GM12878 (cell line): ENCODE measurements at regions not wholly inside any gene's neighbourhood (a gene's known extent, or its start where the extent isn't known, plus 50 kb on each side); places are given as distances from the start of the nearest gene placed in this dataset.

Experiments
- ATAC-seq: fragments of 200-7000 bp; cut with Tn5 transposase; 3 replicates; pipeline ENCODE4 v1.9.1; 2020; ENCODE audit warnings: mild to moderate bottlenecking, moderate library complexity
- BruUV-seq: library from RNA; stranded (reverse); fragments of 400-500 nt; replicated peaks from 2 replicates; lab custom pipeline; 2021; lab: Mats Ljungman, UMichigan
- CTCF ChIA-PET: fragments of 300-600 bp; sonication (Branson Sonifier 250); formaldehyde crosslinking; extraction: SDS; loops from one replicate; lab custom pipeline; 2021; ENCODE audit warnings: inconsistent platforms; lab: Yijun Ruan, JAX
- POLR2A ChIA-PET: fragments of 350-600 bp; formaldehyde crosslinking; extraction: SDS; loops from one replicate; lab custom pipeline; 2021; ENCODE audit warnings: inconsistent platforms; lab: Charles Lee
- RAD21 ChIA-PET: fragments of 300-600 bp; sonication (Branson Sonifier 250); formaldehyde crosslinking; loops from one replicate; lab custom pipeline; 2023; ENCODE audit warnings: antibody characterized with exemption; ENCODE audit not compliant: unreplicated experiment; lab: Charles Lee
- SMC1A ChIA-PET: fragments of 300-600 bp; sonication (Branson Sonifier 250); formaldehyde crosslinking; loops from one replicate; lab custom pipeline; 2023; ENCODE audit not compliant: unreplicated experiment, uncharacterized antibody; lab: Charles Lee
- DNase-seq: peaks from one replicate; pipeline ENCODE4 v3.0.0-alpha.2; 2011; ENCODE audit warnings: low read depth, low spot score
- FAIRE-seq: peaks from 3 replicates; lab custom pipeline; 2011; peaks lifted over from hg19 to GRCh38; lab: Jason Lieb, UNC
- H2AFZ ChIP-seq: 2 replicates; pipeline ENCODE4 v1.6.0; 2011; ENCODE audit warnings: low read depth, low read length, control low read depth; ENCODE audit not compliant: control insufficient read depth
- H3K27ac ChIP-seq: 2 replicates; pipeline ENCODE4 v1.5.1; 2011; ENCODE audit warnings: control low read depth; ENCODE audit not compliant: control insufficient read depth, insufficient read depth
- H3K27me3 ChIP-seq, 2 experiments: replicated peaks in 1 of 2; 2 replicates each; pipeline versions ENCODE4 v1.6.0 to v1.6.1; 2011; ENCODE audit warnings: low read length in 1 of 2; ENCODE audit not compliant: control insufficient read depth in 2 of 2, insufficient read depth in 2 of 2
- H3K36me3 ChIP-seq, 2 experiments: 2 replicates each; pipeline ENCODE4 v1.5.1; 2011; ENCODE audit warnings: low read length in 1 of 2; ENCODE audit not compliant: control insufficient read depth in 2 of 2, insufficient read depth in 2 of 2
- H3K4me1 ChIP-seq: 2 replicates; pipeline ENCODE4 v1.6.1; 2011; ENCODE audit warnings: mild to moderate bottlenecking, low read length, moderate library complexity, mixed read lengths; ENCODE audit not compliant: control insufficient read depth, insufficient read depth
- H3K4me2 ChIP-seq: 2 replicates; pipeline ENCODE4 v1.6.0; 2011; ENCODE audit warnings: control low read depth; ENCODE audit not compliant: control insufficient read depth, insufficient read depth
- H3K4me3 ChIP-seq: fragments of 200-600 bp; sonication (generic); 2 replicates; pipeline ENCODE4 v1.5.1; 2016
- H3K79me2 ChIP-seq: 2 replicates; pipeline ENCODE4 v1.6.0; 2011; ENCODE audit warnings: low read length; ENCODE audit not compliant: control insufficient read depth, insufficient read depth
- H3K9ac ChIP-seq: 2 replicates; pipeline ENCODE4 v1.8.0; 2011; ENCODE audit warnings: low read length, control low read depth, mixed read lengths; ENCODE audit not compliant: control insufficient read depth, insufficient read depth
- H3K9me3 ChIP-seq: replicated peaks from 3 replicates; pipeline ENCODE4 v1.5.1; 2011; ENCODE audit warnings: mild to moderate bottlenecking, low read length; ENCODE audit not compliant: control insufficient read depth, insufficient read depth
- H4K20me1 ChIP-seq: 2 replicates; pipeline ENCODE4 v1.6.0; 2011; ENCODE audit not compliant: control insufficient read depth, insufficient read depth
- CBX5 ChIP-seq: sonication (generic); IDR thresholded peaks from 2 replicates; pipeline ENCODE4 v1.6.1; 2016; ENCODE audit warnings: low read depth, moderate library complexity, mild to moderate bottlenecking, inconsistent platforms
- ELK1 ChIP-seq: IDR thresholded peaks from 2 replicates; pipeline ENCODE4 v1.6.1; 2012; ENCODE audit warnings: low read depth, low read length, improper control_type of control experiment
- GABPA ChIP-seq: IDR thresholded peaks from 2 replicates; pipeline ENCODE4 v1.6.1; 2014; ENCODE audit warnings: antibody characterized with exemption, low read depth, mild to moderate bottlenecking, inconsistent platforms
- IRF4 ChIP-seq: IDR thresholded peaks from 2 replicates; pipeline ENCODE4 v1.6.1; 2011; ENCODE audit warnings: low read depth, low read length
- RAD51 ChIP-seq: fragments of 450-650 bp; IDR thresholded peaks from 2 replicates; pipeline ENCODE4 v1.6.1; 2016; ENCODE audit warnings: moderate library complexity, mild to moderate bottlenecking, inconsistent platforms
- SP1 ChIP-seq: IDR thresholded peaks from one replicate; pipeline ENCODE4 v1.6.1; 2011; ENCODE audit warnings: low read depth, low read length
- TARDBP ChIP-seq: IDR thresholded peaks from 2 replicates; pipeline ENCODE4 v1.6.1; 2016; ENCODE audit warnings: borderline replicate concordance
- TCF3 ChIP-seq: IDR thresholded peaks from 2 replicates; pipeline ENCODE4 v1.6.1; 2012; ENCODE audit warnings: low read depth, mild to moderate bottlenecking, low read length, borderline replicate concordance; ENCODE audit not compliant: insufficient read depth
- WGBS: methylation state at CpG from one replicate; pipeline ENCODE4 v1.1.6; 2016; ENCODE audit warnings: low lambda C conversion rate; ENCODE audit not compliant: insufficient replicate concordance, insufficient coverage; ENCODE audit errors: missing lambda C conversion rate; 5-methylcytosine and 5-hydroxymethylcytosine counted together
- in situ Hi-C: fragments of 300-500 bp; cut with MboI; formaldehyde crosslinking; loops from 9 replicates; pipeline ENCODE4 v1.14.3; 2018; ENCODE audit warnings: mixed read lengths
- intact Hi-C: fragments of 100-400 bp; cut with micrococcal nuclease; formaldehyde crosslinking; loops from one replicate; pipeline ENCODE4 v1.14.2; 2022; ENCODE audit not compliant: unreplicated experiment

- H2AFZ ChIP-seq = no peak overlapping the region
- H3K9me3 ChIP-seq = no peaks in the 10 kb centered on the region
- 0% methylated on average over 1 of the region's 1 CpG for WGBS
- no peak for FAIRE-seq
- H4K20me1 ChIP-seq = no peaks in the 10 kb centered on the region
- H3K79me2 ChIP-seq = no peaks in the 10 kb centered on the region
- H3K4me3 ChIP-seq = no peak overlapping the region
- H3K9ac ChIP-seq = no peak overlapping the region
- no peaks in the 10 kb centered on the region for H3K27me3 ChIP-seq
- BruUV-seq = no TSS peak
- SMC1A ChIA-PET = no interaction called here
- no peak for ATAC-seq
- intact Hi-C loops = no loop called here
- POLR2A ChIA-PET = no interaction called here
- no peak overlapping the region for H3K27ac ChIP-seq
- no peaks in the 10 kb centered on the region for H3K4me1 ChIP-seq
- RAD21 ChIA-PET = no interaction called here
- no peak for TF ChIP-seq TCF3
- TF ChIP-seq, all 136 proteins: peak for 0
- CTCF ChIA-PET = interaction anchor here (1.3 kb wide), 1 partner anchor 357 kb away, joined by 4 read pairs; no protein-coding TSS in a partner anchor
- in situ Hi-C loops = no loop called here
- no peak for DNase-seq
- Histone ChIP-seq H3K4me2 (no peak overlapping the region), H3K36me3 (no peaks in the 10 kb centered on the region)
Observed at GRCh38 chr5:143470120-143470519, 66.6 kb upstream of the NR3C1 start.

GRCh38 chr5:143469125-143469524, 65.6 kb upstream of the NR3C1 start:
- no peak overlapping the region for H3K4me2 ChIP-seq
- SMC1A ChIA-PET = interaction anchor here (0.6 to 1.0 kb wide), 3 partner anchors 23 to 183 kb away, joined by 3 to 4 read pairs (median 3); no protein-coding TSS in a partner anchor
- no peak overlapping the region for H3K4me3 ChIP-seq
- no peak overlapping the region for H2AFZ ChIP-seq
- WGBS = 64% methylated on average over 2 of the region's 2 CpGs
- TF ChIP-seq SP1 (no peak), ELK1 (no peak), GABPA (no peak), RAD51 (peak; percentile 60; the same call in 1 of the 2 replicates), TARDBP (no peak), IRF4 (no peak), CBX5 (no peak), TCF3 (no peak)
- POLR2A ChIA-PET = no interaction called here
- no peaks in the 10 kb centered on the region for H3K79me2 ChIP-seq
- H3K4me1 ChIP-seq = no peaks in the 10 kb centered on the region
- DNase-seq = no peak
- H3K36me3 ChIP-seq = no peaks in the 10 kb centered on the region
- intact Hi-C loops = no loop called here
- H3K27me3 ChIP-seq = no peaks in the 10 kb centered on the region
- no peak for ATAC-seq
- RAD21 ChIA-PET = no interaction called here
- H3K27ac ChIP-seq = no peak overlapping the region
- no peaks in the 10 kb centered on the region for H4K20me1 ChIP-seq
- FAIRE-seq = no peak
- CTCF ChIA-PET = interaction anchor here (1.3 kb wide), 1 partner anchor 358 kb away, joined by 4 read pairs; no protein-coding TSS in a partner anchor
- H3K9me3 ChIP-seq = no peaks in the 10 kb centered on the region
- H3K9ac ChIP-seq = no peak overlapping the region
- no TSS peak for BruUV-seq
- in situ Hi-C loops = no loop called here
